T-cell (primary cell): ENCODE measurements at regions not wholly inside any gene's neighbourhood (a gene's known extent, or its start where the extent isn't known, plus 50 kb on each side); places are given as distances from the start of the nearest gene placed in this dataset.

Experiments used
- ATAC-seq, 4 experiments: fragments of 200-7000 bp in 3 of 4; fragments of 150-1000 bp in 1 of 4; cut with Tn5 transposase; replicated peaks in 1 of 4; 1 replicate in 3 of 4; 2 replicates in 1 of 4; pipeline ENCODE4 v1.10.0; 2021; ENCODE audit warnings: moderate library complexity in 3 of 4, mild to moderate bottlenecking in 2 of 4, moderate number of reproducible peaks in 1 of 4
- CTCF ChIA-PET, 2 donors: fragments of 300-600 bp; sonication (Branson Sonifier 250); formaldehyde crosslinking; loops; one replicate each; lab custom pipeline; 2022; ENCODE audit warnings: antibody characterized with exemption in 2 of 2; lab: Charles Lee
- POLR2A ChIA-PET, 2 donors: fragments of 300-600 bp; sonication (Branson Sonifier 250); formaldehyde crosslinking; loops; one replicate each; lab custom pipeline; 2022; ENCODE audit warnings: antibody characterized with exemption in 2 of 2; lab: Charles Lee
- DNase-seq, 35 experiments: peaks; one replicate each; pipeline versions ENCODE4 v3.0.0 to v3.0.0-alpha.2; 2013 to 2023
- H3K27ac ChIP-seq: one replicate; pipeline ENCODE4 v1.5.1; 2013; ENCODE audit warnings: low read length
- H3K27me3 ChIP-seq, 2 experiments: replicated peaks in 1 of 2; 1 replicate in 1 of 2; 2 replicates in 1 of 2; pipeline versions ENCODE4 v1.6.1 to v1.7.0; 2013; ENCODE audit warnings: low read length in 1 of 2, mixed read lengths in 1 of 2; ENCODE audit not compliant: control insufficient read depth in 2 of 2, insufficient read depth in 2 of 2; ENCODE audit errors: extremely low read depth in 1 of 2
- H3K36me3 ChIP-seq, 2 donors: 1 replicate in 1 of 2; 2 replicates in 1 of 2; pipeline versions ENCODE4 v1.6.1 to v1.7.0; 2013; ENCODE audit warnings: low read length in 1 of 2; ENCODE audit not compliant: control insufficient read depth in 2 of 2, insufficient read depth in 1 of 2; ENCODE audit errors: extremely low read depth in 1 of 2
- H3K4me1 ChIP-seq, 2 experiments: 1 replicate in 1 of 2; 2 replicates in 1 of 2; pipeline versions ENCODE4 v1.6.1 to v1.7.0; 2013; ENCODE audit warnings: low read length in 2 of 2, mixed read lengths in 1 of 2; ENCODE audit not compliant: insufficient read depth in 2 of 2, control insufficient read depth in 1 of 2; ENCODE audit errors: extremely low read depth in 1 of 2
- H3K4me3 ChIP-seq, 2 donors: 1 replicate in 1 of 2; 2 replicates in 1 of 2; pipeline versions ENCODE4 v1.5.1 to v1.7.0; 2013; ENCODE audit warnings: mild to moderate bottlenecking in 2 of 2, low read length in 1 of 2, moderate library complexity in 1 of 2; ENCODE audit not compliant: control insufficient read depth in 1 of 2; ENCODE audit errors: extremely low read depth in 1 of 2
- H3K9me3 ChIP-seq: 2 replicates; pipeline ENCODE4 v1.7.0; 2013
- H3K27ac Mint-ChIP-seq, 2 donors: one replicate each; pipeline ENCODE4 v1.8.0; 2020 to 2021; ENCODE audit warnings: mild to moderate bottlenecking in 2 of 2, mixed read lengths in 2 of 2
- H3K27me3 Mint-ChIP-seq, 2 donors: one replicate each; pipeline ENCODE4 v1.8.0; 2021 to 2022; ENCODE audit warnings: mixed read lengths in 2 of 2
- H3K36me3 Mint-ChIP-seq: one replicate; pipeline ENCODE4 v1.8.0; 2021; ENCODE audit warnings: mixed read lengths
- H3K4me1 Mint-ChIP-seq, 3 donors: one replicate each; pipeline ENCODE4 v1.8.0; 2020 to 2022; ENCODE audit warnings: mixed read lengths in 3 of 3, mild to moderate bottlenecking in 1 of 3
- H3K4me3 Mint-ChIP-seq, 3 donors: one replicate each; pipeline ENCODE4 v1.8.0; 2020 to 2022; ENCODE audit warnings: mild to moderate bottlenecking in 3 of 3, mixed read lengths in 3 of 3, moderate library complexity in 3 of 3
- H3K9me3 Mint-ChIP-seq, 3 donors: one replicate each; pipeline ENCODE4 v1.8.0; 2020 to 2022; ENCODE audit warnings: mixed read lengths in 3 of 3
- WGBS: methylation state at CpG from one replicate; pipeline ENCODE4 v1.1.5; 2013; ENCODE audit warnings: missing lambda C conversion rate; ENCODE audit not compliant: insufficient coverage; 5-methylcytosine and 5-hydroxymethylcytosine counted together

DNA sequence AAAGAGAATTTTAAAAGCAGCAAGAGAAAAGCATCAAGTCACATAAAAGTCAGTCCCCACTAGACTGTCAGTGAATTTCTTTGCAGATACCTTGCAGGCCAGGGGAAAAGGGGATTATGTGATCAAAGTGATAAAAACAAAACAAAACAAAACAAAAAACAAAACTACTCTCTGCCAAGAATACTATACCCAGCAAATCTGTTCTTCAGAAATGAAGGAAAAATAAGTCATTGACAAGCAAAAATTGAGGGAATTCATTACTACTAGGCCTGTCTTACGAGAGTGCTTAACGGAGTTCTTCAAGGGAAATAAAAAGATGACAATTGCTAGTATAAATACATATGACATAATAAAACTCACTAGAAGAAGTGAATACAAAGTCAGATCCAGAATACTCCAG, 245.5 kb upstream of the CHST9 start:
- ChIA-PET POLR2A (no interaction called here), CTCF (no interaction called here)
- Histone ChIP-seq H3K27me3 (peaks cover 0 to 3% of the 10 kb centered on the region in 2 experiments), H3K4me1 (no peaks in the 10 kb centered on the region), H3K27ac (no peak overlapping the region), H3K36me3 (no peaks in the 10 kb centered on the region), H3K9me3 (no peaks in the 10 kb centered on the region), H3K4me3 (no peak overlapping the region)
- H3K4me1 Mint-ChIP-seq: no peaks in the 10 kb centered on the region
- no CpG with 5 or more reads among the region's 2 CpGs for WGBS
- H3K36me3 Mint-ChIP-seq: no peaks in the 10 kb centered on the region
- peaks cover 0 to 17% (median 11%) of the 10 kb centered on the region in 3 donors for H3K9me3 Mint-ChIP-seq
- ATAC-seq (no peak), DNase-seq (no peak)
- no peaks in the 10 kb centered on the region for H3K27me3 Mint-ChIP-seq
- no peak overlapping the region for H3K4me3 Mint-ChIP-seq
- no peak overlapping the region for H3K27ac Mint-ChIP-seq

DNA sequence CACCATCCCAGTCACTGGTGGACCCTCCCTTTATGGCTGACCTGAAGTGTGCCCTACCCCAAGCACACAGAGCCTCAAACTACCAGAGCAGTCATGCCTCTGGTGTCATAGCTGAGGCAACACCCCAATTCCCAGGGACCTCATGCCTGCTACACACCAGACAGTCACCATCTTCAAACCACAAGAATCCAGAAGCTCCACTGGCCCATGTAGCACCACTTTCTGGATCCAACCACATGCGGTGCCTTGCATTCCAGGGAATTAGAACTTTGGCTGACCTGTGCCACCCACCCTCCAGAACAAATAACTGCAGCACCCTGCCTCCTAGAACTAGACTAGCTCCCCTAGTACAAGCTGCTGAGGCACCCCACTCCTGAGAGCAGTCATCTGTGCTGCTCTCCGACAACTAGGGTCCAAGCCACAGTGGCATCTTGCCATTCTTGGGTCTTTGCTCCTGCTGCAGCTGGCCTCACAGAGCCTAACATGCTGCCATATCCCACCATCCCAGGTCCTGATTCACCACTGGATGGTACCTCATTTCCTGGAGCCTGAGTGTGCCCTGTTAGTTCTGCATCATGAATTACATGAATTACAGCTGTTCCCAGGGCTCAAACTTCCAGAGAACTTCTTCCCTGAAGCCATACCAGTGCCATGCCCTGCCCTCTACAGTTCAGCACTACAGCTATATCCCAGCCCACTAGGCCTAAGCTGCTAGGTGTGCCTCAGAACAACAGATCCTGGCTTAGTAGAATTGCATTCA, 243.8 kb upstream of the CHST9 start:
- Mint-ChIP-seq H3K4me3 (no peak overlapping the region), H3K36me3 (no peaks in the 10 kb centered on the region), H3K27ac (no peak overlapping the region), H3K27me3 (no peaks in the 10 kb centered on the region), H3K4me1 (no peaks in the 10 kb centered on the region), H3K9me3 (peaks cover 3 to 17% (median 11%) of the 10 kb centered on the region in 3 donors)
- ATAC-seq: no peak
- no peak for DNase-seq
- WGBS: 83% methylated on average over 2 of the region's 2 CpGs
- H3K9me3 ChIP-seq: no peaks in the 10 kb centered on the region
- H3K27ac ChIP-seq: no peak overlapping the region
- POLR2A ChIA-PET: no interaction called here
- no peaks in the 10 kb centered on the region for H3K4me1 ChIP-seq
- H3K27me3 ChIP-seq: peaks cover 0 to 3% of the 10 kb centered on the region in 2 experiments
- CTCF ChIA-PET: no interaction called here
- H3K36me3 ChIP-seq: no peaks in the 10 kb centered on the region
- no peak overlapping the region for H3K4me3 ChIP-seq

DNA sequence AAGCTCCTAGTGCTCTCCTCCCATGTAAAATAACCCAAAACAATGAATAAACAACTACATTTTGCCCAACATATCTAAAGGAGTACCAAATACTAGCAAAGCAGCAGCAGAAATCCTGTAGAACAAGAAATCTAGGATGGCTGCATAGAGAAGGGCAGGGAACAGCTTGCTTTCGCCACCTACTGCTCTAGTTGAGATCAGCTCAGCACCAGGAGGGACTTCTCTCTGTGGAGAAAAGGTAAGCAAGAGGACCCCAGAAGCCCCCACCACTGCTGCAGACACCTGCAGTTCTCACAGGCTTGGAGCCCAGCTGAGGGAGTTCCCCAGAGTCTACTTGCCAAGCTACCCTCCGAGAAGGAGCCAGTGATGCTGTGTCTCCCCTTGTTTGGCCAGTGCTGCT, 243.0 kb upstream of the CHST9 start:
- H3K36me3 Mint-ChIP-seq: no peaks in the 10 kb centered on the region
- Histone ChIP-seq H3K4me1 (no peaks in the 10 kb centered on the region), H3K9me3 (no peaks in the 10 kb centered on the region), H3K27ac (no peak overlapping the region), H3K4me3 (no peak overlapping the region), H3K36me3 (no peaks in the 10 kb centered on the region), H3K27me3 (peaks cover 0 to 3% of the 10 kb centered on the region in 2 experiments)
- WGBS: 71% methylated on average over 1 of the region's 2 CpGs
- H3K9me3 Mint-ChIP-seq: peaks cover 5 to 17% (median 11%) of the 10 kb centered on the region in 3 donors
- no peaks in the 10 kb centered on the region for H3K27me3 Mint-ChIP-seq
- ATAC-seq (no peak), DNase-seq (no peak)
- H3K27ac Mint-ChIP-seq: no peak overlapping the region
- POLR2A ChIA-PET: no interaction called here
- H3K4me3 Mint-ChIP-seq: no peak overlapping the region
- H3K4me1 Mint-ChIP-seq: no peaks in the 10 kb centered on the region
- CTCF ChIA-PET: no interaction called here

DNA sequence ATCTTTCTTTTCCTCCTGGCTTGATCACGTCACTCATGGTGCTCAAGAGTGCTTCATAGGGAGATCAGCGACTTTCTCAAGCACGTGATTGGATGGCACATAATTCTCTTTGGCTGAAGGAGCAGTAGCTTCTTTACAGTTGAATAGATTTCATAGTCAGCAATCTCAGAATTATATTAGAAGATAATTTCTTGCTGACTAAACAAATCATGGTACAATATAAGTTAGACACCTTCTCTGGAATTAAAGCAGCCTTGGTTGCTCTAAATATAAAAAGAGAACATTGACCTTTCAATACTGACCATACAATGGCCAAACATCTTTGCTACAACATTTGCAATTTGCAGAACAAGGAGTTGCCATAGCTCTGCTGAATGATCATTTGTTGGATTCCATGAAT, 238.5 kb upstream of the CHST9 start:
- POLR2A ChIA-PET: no interaction called here
- Mint-ChIP-seq H3K4me1 (no peaks in the 10 kb centered on the region), H3K4me3 (no peak overlapping the region), H3K27ac (no peak overlapping the region), H3K36me3 (no peaks in the 10 kb centered on the region), H3K27me3 (no peaks in the 10 kb centered on the region), H3K9me3 (peaks cover 7 to 10% (median 8%) of the 10 kb centered on the region in 3 donors)
- no peak for DNase-seq
- Histone ChIP-seq H3K27ac (no peak overlapping the region), H3K36me3 (no peaks in the 10 kb centered on the region), H3K4me1 (no peaks in the 10 kb centered on the region), H3K4me3 (no peak overlapping the region), H3K27me3 (no peaks in the 10 kb centered on the region), H3K9me3 (no peaks in the 10 kb centered on the region)
- WGBS: no CpG with 5 or more reads among the region's 3 CpGs
- no peak for ATAC-seq
- CTCF ChIA-PET: no interaction called here

DNA sequence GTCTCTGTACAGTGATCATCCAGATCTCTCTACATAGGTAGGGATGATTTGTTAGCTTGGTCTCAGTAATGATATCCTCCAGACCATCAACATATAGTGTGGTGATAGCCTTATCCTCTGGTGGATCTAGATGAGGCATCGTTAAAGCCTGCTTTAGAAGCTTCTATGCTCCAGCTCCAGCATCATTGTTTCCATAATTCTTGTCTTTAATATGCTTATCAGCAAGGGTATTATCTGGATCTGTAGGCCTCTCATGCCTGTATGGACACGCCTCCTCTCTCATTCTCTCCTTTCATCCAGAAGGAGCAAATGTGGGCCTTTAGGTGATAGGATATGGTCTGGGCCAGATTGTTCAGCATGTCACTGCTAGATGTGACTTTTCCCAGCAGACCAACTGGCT, 234.5 kb upstream of the CHST9 start:
- H3K4me1 ChIP-seq: no peaks in the 10 kb centered on the region
- Mint-ChIP-seq H3K27ac (no peak overlapping the region), H3K4me3 (no peak overlapping the region), H3K9me3 (peaks cover 10 to 12% (median 11%) of the 10 kb centered on the region in 3 donors), H3K27me3 (no peaks in the 10 kb centered on the region), H3K4me1 (no peaks in the 10 kb centered on the region), H3K36me3 (no peaks in the 10 kb centered on the region)
- H3K9me3 ChIP-seq: no peaks in the 10 kb centered on the region
- no peak for ATAC-seq
- H3K36me3 ChIP-seq: no peaks in the 10 kb centered on the region
- no peak overlapping the region for H3K4me3 ChIP-seq
- ChIA-PET CTCF (interaction anchor here in 1 of 2 donors (0.7 kb wide), 1 partner anchor 12 kb away, joined by 3 read pairs; no protein-coding TSS in a partner anchor), POLR2A (no interaction called here)
- H3K27me3 ChIP-seq: no peaks in the 10 kb centered on the region
- no peak for DNase-seq
- WGBS: no CpG with 5 or more reads among the region's 2 CpGs
- H3K27ac ChIP-seq: no peak overlapping the region

DNA sequence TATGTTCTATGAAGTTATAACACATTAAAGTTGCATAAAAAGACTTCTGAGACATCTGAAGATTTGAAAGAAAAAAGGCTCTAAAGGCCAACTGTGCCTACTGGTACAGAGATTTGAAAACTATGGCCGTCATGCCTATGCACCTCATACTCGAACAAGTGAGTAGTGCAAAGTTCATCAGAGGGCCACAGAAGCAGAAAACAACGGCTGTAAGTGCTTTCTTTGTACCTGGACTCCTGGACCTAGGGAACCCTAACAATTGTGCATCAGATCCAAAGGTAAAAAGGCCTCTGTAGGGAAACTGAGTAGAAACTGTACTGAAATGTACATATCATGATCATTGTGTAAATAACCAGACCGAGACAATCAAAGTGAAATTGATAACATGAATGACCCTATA, 230.4 kb upstream of the CHST9 start:
- Mint-ChIP-seq H3K9me3 (peaks cover 8 to 27% (median 11%) of the 10 kb centered on the region in 3 donors), H3K4me1 (no peaks in the 10 kb centered on the region), H3K36me3 (no peaks in the 10 kb centered on the region), H3K27ac (no peak overlapping the region), H3K27me3 (no peaks in the 10 kb centered on the region), H3K4me3 (no peak overlapping the region)
- WGBS: 50% methylated on average over 3 of the region's 4 CpGs
- ChIA-PET CTCF (no interaction called here), POLR2A (no interaction called here)
- Histone ChIP-seq H3K4me1 (no peaks in the 10 kb centered on the region), H3K36me3 (no peaks in the 10 kb centered on the region), H3K27me3 (no peaks in the 10 kb centered on the region), H3K4me3 (no peak overlapping the region), H3K9me3 (no peaks in the 10 kb centered on the region), H3K27ac (no peak overlapping the region)
- no peak for ATAC-seq
- DNase-seq: no peak
